ENCODE measurements at regions not wholly inside any gene's neighbourhood (a gene's known extent, or its start where the extent isn't known, plus 50 kb on each side); places are given as distances from the start of the nearest gene placed in this dataset.

- TF ChIP-seq, protein P1, sequence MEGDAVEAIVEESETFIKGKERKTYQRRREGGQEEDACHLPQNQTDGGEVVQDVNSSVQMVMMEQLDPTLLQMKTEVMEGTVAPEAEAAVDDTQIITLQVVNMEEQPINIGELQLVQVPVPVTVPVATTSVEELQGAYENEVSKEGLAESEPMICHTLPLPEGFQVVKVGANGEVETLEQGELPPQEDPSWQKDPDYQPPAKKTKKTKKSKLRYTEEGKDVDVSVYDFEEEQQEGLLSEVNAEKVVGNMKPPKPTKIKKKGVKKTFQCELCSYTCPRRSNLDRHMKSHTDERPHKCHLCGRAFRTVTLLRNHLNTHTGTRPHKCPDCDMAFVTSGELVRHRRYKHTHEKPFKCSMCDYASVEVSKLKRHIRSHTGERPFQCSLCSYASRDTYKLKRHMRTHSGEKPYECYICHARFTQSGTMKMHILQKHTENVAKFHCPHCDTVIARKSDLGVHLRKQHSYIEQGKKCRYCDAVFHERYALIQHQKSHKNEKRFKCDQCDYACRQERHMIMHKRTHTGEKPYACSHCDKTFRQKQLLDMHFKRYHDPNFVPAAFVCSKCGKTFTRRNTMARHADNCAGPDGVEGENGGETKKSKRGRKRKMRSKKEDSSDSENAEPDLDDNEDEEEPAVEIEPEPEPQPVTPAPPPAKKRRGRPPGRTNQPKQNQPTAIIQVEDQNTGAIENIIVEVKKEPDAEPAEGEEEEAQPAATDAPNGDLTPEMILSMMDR (IDR thresholded peaks at IDR 0.05), result no peak
- TF ChIP-seq POLR2AphosphoS5 (IDR thresholded peaks at IDR 0.05), result no peak
- no peak for TF ChIP-seq POLR2A (IDR thresholded peaks at IDR 0.05)
Measured at GRCh38 chr14:78048120-78048519, 122.1 kb upstream of the NRXN3 start.
